BJ (cell line): ENCODE measurements at regions not wholly inside any gene's neighbourhood (a gene's known extent, or its start where the extent isn't known, plus 50 kb on each side); places are given as distances from the start of the nearest gene placed in this dataset.

ENCODE experiments used
- CTCF ChIA-PET: fragments of 350-600 bp; formaldehyde crosslinking; extraction: SDS; loops from one replicate; lab custom pipeline; 2021; ENCODE audit warnings: antibody characterized with exemption, inconsistent platforms; lab: Yijun Ruan, JAX
- POLR2A ChIA-PET: fragments of 300-600 bp; sonication (Branson Sonifier 250); formaldehyde crosslinking; extraction: SDS; loops from one replicate; lab custom pipeline; 2021; ENCODE audit warnings: antibody characterized with exemption; lab: Charles Lee
- DNase-seq: peaks from one replicate; pipeline ENCODE4 v3.0.0-alpha.2; 2011; ENCODE audit warnings: low read depth
- H3K27me3 ChIP-seq: 2 replicates; pipeline ENCODE4 v1.6.0; 2011; ENCODE audit warnings: low read length; ENCODE audit not compliant: control insufficient read depth, insufficient read depth
- H3K36me3 ChIP-seq: 2 replicates; pipeline ENCODE4 v1.5.1; 2011; ENCODE audit warnings: low read length; ENCODE audit not compliant: control insufficient read depth, insufficient read depth
- H3K4me3 ChIP-seq: 2 replicates; pipeline ENCODE4 v1.5.1; 2011; ENCODE audit warnings: low read depth, mild to moderate bottlenecking, control low read depth, low read length
- TF ChIP-seq, protein P1 (sequence below): IDR thresholded peaks from 2 replicates; pipeline ENCODE4 v1.5.1; 2011; ENCODE audit warnings: low read depth, mild to moderate bottlenecking, control low read depth, inconsistent platforms, low read length, moderate library complexity; ENCODE audit not compliant: insufficient read depth

DNA sequence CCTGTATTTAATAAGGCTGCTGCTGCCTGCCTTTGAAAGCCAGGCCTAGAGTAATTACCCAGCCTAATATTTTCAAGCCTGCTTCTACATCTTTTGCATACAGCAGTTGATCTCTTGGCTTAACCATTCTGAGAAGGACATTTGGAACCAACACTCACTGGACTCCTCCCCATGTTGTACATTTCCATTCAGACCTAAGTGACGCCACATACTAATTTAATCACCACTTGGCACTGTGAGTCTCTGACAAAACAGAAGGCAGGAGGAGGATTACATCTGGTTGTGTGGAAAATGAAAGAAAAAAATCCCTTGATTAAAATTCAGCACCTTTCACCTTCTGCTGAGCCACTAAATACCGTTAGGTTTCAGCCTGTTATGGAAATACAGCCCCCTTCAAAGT is 102.2 kb upstream of the ARRDC4 start:
- Histone ChIP-seq H3K27me3 (no peaks in the 10 kb centered on the region), H3K4me3 (no peak overlapping the region), H3K36me3 (no peaks in the 10 kb centered on the region)
- DNase-seq, result no peak
- TF ChIP-seq, protein P1, sequence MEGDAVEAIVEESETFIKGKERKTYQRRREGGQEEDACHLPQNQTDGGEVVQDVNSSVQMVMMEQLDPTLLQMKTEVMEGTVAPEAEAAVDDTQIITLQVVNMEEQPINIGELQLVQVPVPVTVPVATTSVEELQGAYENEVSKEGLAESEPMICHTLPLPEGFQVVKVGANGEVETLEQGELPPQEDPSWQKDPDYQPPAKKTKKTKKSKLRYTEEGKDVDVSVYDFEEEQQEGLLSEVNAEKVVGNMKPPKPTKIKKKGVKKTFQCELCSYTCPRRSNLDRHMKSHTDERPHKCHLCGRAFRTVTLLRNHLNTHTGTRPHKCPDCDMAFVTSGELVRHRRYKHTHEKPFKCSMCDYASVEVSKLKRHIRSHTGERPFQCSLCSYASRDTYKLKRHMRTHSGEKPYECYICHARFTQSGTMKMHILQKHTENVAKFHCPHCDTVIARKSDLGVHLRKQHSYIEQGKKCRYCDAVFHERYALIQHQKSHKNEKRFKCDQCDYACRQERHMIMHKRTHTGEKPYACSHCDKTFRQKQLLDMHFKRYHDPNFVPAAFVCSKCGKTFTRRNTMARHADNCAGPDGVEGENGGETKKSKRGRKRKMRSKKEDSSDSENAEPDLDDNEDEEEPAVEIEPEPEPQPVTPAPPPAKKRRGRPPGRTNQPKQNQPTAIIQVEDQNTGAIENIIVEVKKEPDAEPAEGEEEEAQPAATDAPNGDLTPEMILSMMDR, result no peak
- POLR2A ChIA-PET, result no interaction called here
- CTCF ChIA-PET, result interaction anchor here (1.4 kb wide), 1 partner anchor 19 kb away, joined by 3 read pairs; no protein-coding TSS in a partner anchor

DNA sequence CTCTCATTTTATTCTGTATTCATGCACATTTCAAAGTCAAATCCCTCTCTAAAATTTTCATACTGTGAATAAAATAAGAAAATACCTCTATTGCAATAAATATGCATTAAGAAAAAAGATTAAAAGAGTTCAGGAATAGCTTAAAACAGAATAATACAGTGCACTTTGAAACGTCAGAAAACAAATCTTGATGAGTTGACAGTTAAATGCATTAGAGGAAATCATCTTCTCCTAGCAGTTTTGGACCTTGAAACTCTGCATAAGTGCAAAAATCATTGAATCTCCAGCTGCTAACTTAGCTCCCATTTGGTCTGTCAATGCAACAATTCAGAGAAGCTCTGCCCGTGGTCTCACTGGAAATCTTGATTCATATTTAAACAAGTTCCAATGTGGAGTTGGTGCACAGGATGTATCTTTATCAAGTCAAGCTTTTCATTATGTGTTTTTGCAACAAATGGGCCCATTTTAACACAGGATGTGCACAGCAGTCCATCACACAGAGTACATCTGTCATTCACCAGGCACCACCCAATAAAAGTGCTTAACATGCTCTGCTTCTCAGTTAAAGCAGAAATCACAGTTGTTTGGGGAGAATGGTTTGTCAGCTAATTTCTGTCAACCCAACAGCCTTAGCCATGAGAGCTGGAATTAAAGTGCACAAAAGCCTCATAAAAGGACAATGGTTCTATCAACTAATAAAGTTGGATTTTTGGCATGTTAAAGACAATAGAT is 98.8 kb upstream of the ARRDC4 start:
- ChIA-PET CTCF (no interaction called here), POLR2A (no interaction called here)

DNA sequence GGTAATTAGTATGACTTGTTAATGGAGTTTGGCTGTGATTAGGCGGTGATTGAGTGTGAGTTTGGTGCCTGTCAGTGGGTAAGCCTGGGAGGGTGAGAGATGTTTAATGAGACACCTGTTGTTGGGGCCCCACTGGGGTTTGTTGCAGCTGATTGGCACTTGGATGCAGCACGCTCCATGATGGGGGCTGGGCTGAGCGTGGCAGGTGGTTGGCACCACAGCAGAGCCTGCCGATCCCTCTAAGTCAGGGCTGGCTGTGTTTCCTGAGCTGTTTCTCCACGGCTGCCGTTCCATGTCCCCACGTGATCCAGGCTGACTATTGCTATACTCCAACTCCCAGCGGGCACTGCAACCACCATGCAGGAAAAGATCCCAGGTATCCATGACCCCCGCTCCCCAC is 93.5 kb upstream of the ARRDC4 start:
- TF ChIP-seq, protein P1, result no peak
- H3K4me3 ChIP-seq, result no peak overlapping the region
- H3K36me3 ChIP-seq, result no peaks in the 10 kb centered on the region
- H3K27me3 ChIP-seq, result no peaks in the 10 kb centered on the region
- ChIA-PET CTCF (no interaction called here), POLR2A (no interaction called here)
- DNase-seq, result no peak

More for the DNA sequence above, 98.8 kb upstream of the ARRDC4 start:
- no peak for DNase-seq
- no peak overlapping the region for H3K4me3 ChIP-seq
- no peaks in the 10 kb centered on the region for H3K36me3 ChIP-seq
- H3K27me3 ChIP-seq, result no peaks in the 10 kb centered on the region
- TF ChIP-seq, protein P1, result no peak

DNA sequence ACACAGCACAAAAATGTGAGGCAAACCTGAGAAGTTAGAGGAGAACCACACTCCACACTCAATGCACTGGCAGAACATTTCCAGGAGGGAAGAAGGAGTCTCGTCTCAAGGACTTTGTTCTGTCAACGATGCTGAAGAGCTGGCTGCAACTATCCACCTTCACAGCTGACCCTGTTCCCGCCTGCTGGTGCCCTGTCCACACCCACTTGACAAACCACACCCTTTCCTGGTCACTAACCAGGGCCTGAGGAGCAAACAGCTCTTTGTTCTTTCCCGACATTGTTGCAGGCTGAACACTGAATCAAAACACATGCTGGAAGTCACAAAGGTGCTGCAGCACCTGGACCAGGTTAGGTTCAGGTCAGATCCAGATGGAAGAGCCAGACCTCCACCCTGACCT is 92.6 kb upstream of the ARRDC4 start:
- no peaks in the 10 kb centered on the region for H3K36me3 ChIP-seq
- no peak for DNase-seq
- TF ChIP-seq, protein P1, result no peak
- CTCF ChIA-PET, result no interaction called here
- H3K4me3 ChIP-seq, result no peak overlapping the region
- POLR2A ChIA-PET, result no interaction called here
- H3K27me3 ChIP-seq, result no peaks in the 10 kb centered on the region

DNA sequence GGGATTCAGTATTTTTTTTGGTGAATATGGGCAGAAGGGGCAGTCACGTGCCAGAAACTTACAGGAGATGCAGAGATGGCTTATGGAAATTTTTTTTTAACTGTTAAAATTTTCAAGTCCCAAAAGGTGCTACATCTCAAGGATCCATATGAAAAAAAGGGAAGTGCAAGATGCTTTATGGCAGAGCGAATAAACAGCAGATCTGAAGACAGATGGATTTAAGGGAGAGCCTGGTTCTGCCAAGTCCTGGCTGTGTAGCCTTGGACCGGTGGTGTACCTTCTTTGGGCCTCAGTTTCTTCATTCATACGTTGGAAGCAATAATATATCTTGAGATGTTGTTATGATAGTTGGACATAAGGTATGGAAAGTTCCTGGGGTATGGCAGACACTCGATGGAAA is 91.5 kb upstream of the ARRDC4 start:
- Histone ChIP-seq H3K27me3 (no peaks in the 10 kb centered on the region), H3K4me3 (no peak overlapping the region), H3K36me3 (no peaks in the 10 kb centered on the region)
- TF ChIP-seq, protein P1, result no peak
- CTCF ChIA-PET, result no interaction called here
- POLR2A ChIA-PET, result no interaction called here
- no peak for DNase-seq
